GM15510 (cell line): ENCODE measurements at regions not wholly inside any gene's neighbourhood (a gene's known extent, or its start where the extent isn't known, plus 50 kb on each side); places are given as distances from the start of the nearest gene placed in this dataset.

Source experiments
- POLR2A ChIP-seq: IDR thresholded peaks from 3 replicates; pipeline ENCODE4 v1.6.1; 2011; ENCODE audit warnings: borderline replicate concordance; ENCODE audit not compliant: insufficient read length; ENCODE audit errors: extremely low read depth

- no peak for TF ChIP-seq POLR2A
Observed at GRCh38 chr9:110099236-110100095, 108.5 kb downstream of the C9orf152 start.

- no peak for TF ChIP-seq POLR2A
Observed at GRCh38 chr9:110101531-110102161, 106.3 kb downstream of the C9orf152 start.

GRCh38 chr9:110103257-110103656, 104.7 kb downstream of the C9orf152 start:
- no peak for TF ChIP-seq POLR2A

GRCh38 chr9:110104261-110104809, 103.6 kb downstream of the C9orf152 start:
- no peak for TF ChIP-seq POLR2A

- TF ChIP-seq POLR2A: no peak
Observed at GRCh38 chr9:110105107-110105506, 102.9 kb downstream of the C9orf152 start.

- no peak for TF ChIP-seq POLR2A
Observed at GRCh38 chr9:110106661-110107060, 101.3 kb downstream of the C9orf152 start.

- TF ChIP-seq POLR2A: no peak
Observed at GRCh38 chr9:110109333-110110092, 98.4 kb downstream of the C9orf152 start.

- TF ChIP-seq POLR2A: no peak
Observed at GRCh38 chr9:110110154-110110553, 97.8 kb downstream of the C9orf152 start.

GRCh38 chr9:110111868-110112267, 96.1 kb downstream of the C9orf152 start:
- no peak for TF ChIP-seq POLR2A

- TF ChIP-seq POLR2A: no peak
Observed at GRCh38 chr9:110112792-110113191, 95.2 kb downstream of the C9orf152 start.

GRCh38 chr9:110114086-110114858, 93.7 kb downstream of the C9orf152 start:
- TF ChIP-seq POLR2A: no peak

- no peak for TF ChIP-seq POLR2A
Observed at GRCh38 chr9:110114859-110115201, 93.1 kb downstream of the C9orf152 start.

GRCh38 chr9:110115341-110115820, 92.6 kb downstream of the C9orf152 start:
- no peak for TF ChIP-seq POLR2A
